Retina (tissue), 1 donor: ENCODE measurements at regions not wholly inside any gene's neighbourhood (a gene's known extent, or its start where the extent isn't known, plus 50 kb on each side); places are given as distances from the start of the nearest gene placed in this dataset.
"Not testable (repeated sequence)": the region's sequence is repeated elsewhere in the genome, so short reads cannot be mapped to it uniquely, and the experiment has no call there.

Experiments used
- DNase-seq: peaks from one replicate; pipeline ENCODE4 v3.0.0-alpha.2; 2016

GRCh38 chr4:101730291-101731117, 60.0 kb upstream of the BANK1 start:
- DNase-seq, result peak; percentile 42

GRCh38 chr4:101727238-101727637, 63.3 kb upstream of the BANK1 start:
- DNase-seq, result no peak

GRCh38 chr4:101724093-101724492, 66.4 kb upstream of the BANK1 start:
- DNase-seq, result no peak

- no peak for DNase-seq
Measured at GRCh38 chr4:101718810-101719209, 71.7 kb upstream of the BANK1 start.

- DNase-seq, result peak; percentile 19
Measured at GRCh38 chr4:101711590-101712260, 78.8 kb upstream of the BANK1 start.

GRCh38 chr4:101710806-101711205, 79.7 kb upstream of the BANK1 start:
- no peak for DNase-seq

GRCh38 chr4:101708293-101709039, 82.1 kb upstream of the BANK1 start:
- no peak for DNase-seq

- no peak for DNase-seq
Measured at GRCh38 chr4:101707596-101707995, 82.9 kb upstream of the BANK1 start.

GRCh38 chr4:101706535-101707057, 83.9 kb upstream of the BANK1 start:
- DNase-seq, result no peak

- no peak for DNase-seq
Measured at GRCh38 chr4:101701551-101701950, 89.0 kb upstream of the BANK1 start.

GRCh38 chr4:101699441-101700124, 90.9 kb upstream of the BANK1 start:
- no peak for DNase-seq

GRCh38 chr4:101697266-101697665, 93.3 kb upstream of the BANK1 start:
- no peak for DNase-seq

GRCh38 chr4:101696276-101697010, 94.1 kb upstream of the BANK1 start:
- DNase-seq, result no peak

GRCh38 chr4:101695176-101695575, 95.4 kb upstream of the BANK1 start:
- DNase-seq, result no peak

GRCh38 chr4:101694403-101694802, 96.1 kb upstream of the BANK1 start:
- not testable (repeated sequence) for DNase-seq

- no peak for DNase-seq
Measured at GRCh38 chr4:101693842-101694398, 96.6 kb upstream of the BANK1 start.

- no peak for DNase-seq
Measured at GRCh38 chr4:101689220-101689619, 101.3 kb upstream of the BANK1 start.

- no peak for DNase-seq
Measured at GRCh38 chr4:101685126-101685525, 105.4 kb upstream of the BANK1 start.

GRCh38 chr4:101682946-101683345, 107.6 kb upstream of the BANK1 start:
- peak; percentile 6 for DNase-seq

- DNase-seq, result no peak
Measured at GRCh38 chr4:101678180-101678579, 112.3 kb upstream of the BANK1 start.

- no peak for DNase-seq
Measured at GRCh38 chr4:101670897-101671296, 119.6 kb upstream of the BANK1 start.

GRCh38 chr4:101670370-101670769, 120.2 kb upstream of the BANK1 start:
- no peak for DNase-seq
